COLO668 (cell line): ENCODE measurements at regions not wholly inside any gene's neighbourhood (a gene's known extent, or its start where the extent isn't known, plus 50 kb on each side); places are given as distances from the start of the nearest gene placed in this dataset.
"Not testable (repeated sequence)": the region's sequence is repeated elsewhere in the genome, so short reads cannot be mapped to it uniquely, and the experiment has no call there.

Source experiments
- DNase-seq: peaks from one replicate; lab custom pipeline; 2025; ENCODE audit not compliant: unreplicated experiment; lab: John Stamatoyannopoulos, UW

- DNase-seq, result no peak
These were observed 417.6 kb upstream of the CDIN1 start for GRCh38 chr15:36161771-36162212.

GRCh38 chr15:36163983-36164382, 415.4 kb upstream of the CDIN1 start:
- not testable (repeated sequence) for DNase-seq

GRCh38 chr15:36172955-36173354, 406.5 kb upstream of the CDIN1 start:
- no peak for DNase-seq

- DNase-seq, result no peak
These were observed 404.2 kb upstream of the CDIN1 start for GRCh38 chr15:36175186-36175740.

GRCh38 chr15:36175741-36176291, 403.6 kb upstream of the CDIN1 start:
- no peak for DNase-seq

GRCh38 chr15:36177590-36178302, 401.7 kb upstream of the CDIN1 start:
- no peak for DNase-seq

GRCh38 chr15:36178303-36178633, 401.2 kb upstream of the CDIN1 start:
- DNase-seq, result no peak

GRCh38 chr15:36183201-36183600, 396.2 kb upstream of the CDIN1 start:
- no peak for DNase-seq

GRCh38 chr15:36185438-36185837, 394.0 kb upstream of the CDIN1 start:
- no peak for DNase-seq

- DNase-seq, result no peak
These were observed 393.6 kb upstream of the CDIN1 start for GRCh38 chr15:36185845-36186244.

GRCh38 chr15:36186376-36186775, 393.1 kb upstream of the CDIN1 start:
- DNase-seq, result no peak

GRCh38 chr15:36191459-36191858, 388.0 kb upstream of the CDIN1 start:
- no peak for DNase-seq

GRCh38 chr15:36195361-36196007, 383.9 kb upstream of the CDIN1 start:
- not testable (repeated sequence) for DNase-seq

- no peak for DNase-seq
These were observed 370.4 kb upstream of the CDIN1 start for GRCh38 chr15:36208868-36209582.

- DNase-seq, result no peak
These were observed 369.0 kb upstream of the CDIN1 start for GRCh38 chr15:36210426-36210825.

- DNase-seq, result no peak
These were observed 361.1 kb upstream of the CDIN1 start for GRCh38 chr15:36218322-36218721.

GRCh38 chr15:36218991-36219390, 360.4 kb upstream of the CDIN1 start:
- no peak for DNase-seq

GRCh38 chr15:36221992-36222391, 357.4 kb upstream of the CDIN1 start:
- DNase-seq, result no peak

GRCh38 chr15:36230776-36231175, 348.6 kb upstream of the CDIN1 start:
- DNase-seq, result no peak

GRCh38 chr15:36232491-36232890, 346.9 kb upstream of the CDIN1 start:
- DNase-seq, result no peak

GRCh38 chr15:36234743-36235142, 344.7 kb upstream of the CDIN1 start:
- no peak for DNase-seq

- no peak for DNase-seq
These were observed 344.3 kb upstream of the CDIN1 start for GRCh38 chr15:36235173-36235572.
